Stimulated activated CD8-positive, alpha-beta memory T cell treated with anti-CD3 and anti-CD28 coated beads, Interleukin-15, amount 100 ng/mL, for 4 hours (primary cell): ENCODE measurements at regions not wholly inside any gene's neighbourhood (a gene's known extent, or its start where the extent isn't known, plus 50 kb on each side); places are given as distances from the start of the nearest gene placed in this dataset.

Experiments
- DNase-seq, 2 donors: peaks; one replicate each; pipeline ENCODE4 v3.0.0-alpha.2; 2020; ENCODE audit warnings: low read depth in 2 of 2

DNA sequence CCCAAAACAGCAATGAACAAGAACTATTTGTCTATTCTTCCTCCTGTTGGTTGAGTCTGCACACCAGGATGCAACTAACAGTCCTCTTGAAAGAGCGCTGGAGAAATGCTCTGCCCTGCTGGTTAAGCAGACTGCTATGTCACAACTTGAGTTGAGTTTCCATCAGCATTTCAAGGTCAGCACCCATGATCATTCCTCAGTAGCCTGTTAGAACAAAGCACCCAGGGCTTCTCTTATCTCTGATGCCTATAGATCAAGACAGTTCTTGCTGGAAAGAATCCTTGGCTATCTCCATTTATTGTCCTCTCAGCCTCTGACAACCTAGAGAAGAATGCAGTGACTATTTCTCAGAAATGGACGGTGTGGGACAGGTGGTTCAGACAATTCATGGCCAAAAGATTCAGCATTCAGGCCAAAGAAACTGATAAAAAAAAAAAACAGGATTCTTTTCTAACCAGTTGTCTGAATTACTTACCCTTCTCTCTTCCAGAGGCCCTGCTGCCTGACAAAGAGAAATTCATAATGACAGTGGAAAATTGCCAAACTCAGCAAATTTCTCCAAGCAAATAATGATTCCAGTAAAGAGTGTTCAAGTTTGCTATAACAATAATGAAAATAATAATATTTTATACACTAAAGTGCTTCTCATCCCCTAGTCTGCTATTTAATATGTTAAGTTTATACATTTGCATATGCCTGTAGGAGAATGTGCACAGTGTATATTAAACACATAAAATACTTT is 306.7 kb downstream of the EMP1 start:
- DNase-seq = no peak

DNA sequence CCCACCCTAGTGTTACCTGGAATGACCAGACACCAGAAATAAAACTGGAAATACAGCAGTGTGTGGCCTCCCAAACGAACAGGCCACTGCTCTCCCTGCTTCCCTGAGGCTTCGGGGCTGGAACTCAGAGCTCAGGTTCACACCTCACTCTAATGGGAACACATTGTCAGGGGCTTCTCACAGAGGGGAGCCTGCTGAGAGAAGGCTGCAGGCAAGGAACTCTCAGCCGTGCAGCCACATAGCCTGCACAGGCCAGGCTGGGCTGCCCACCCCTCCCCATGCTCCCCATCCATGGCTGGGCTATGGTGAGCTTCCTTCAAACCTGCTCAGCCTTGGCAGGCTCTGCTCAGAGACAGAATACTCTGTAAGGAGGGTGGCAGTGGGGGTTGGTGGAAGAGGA is 302.5 kb downstream of the EMP1 start:
- no peak for DNase-seq

DNA sequence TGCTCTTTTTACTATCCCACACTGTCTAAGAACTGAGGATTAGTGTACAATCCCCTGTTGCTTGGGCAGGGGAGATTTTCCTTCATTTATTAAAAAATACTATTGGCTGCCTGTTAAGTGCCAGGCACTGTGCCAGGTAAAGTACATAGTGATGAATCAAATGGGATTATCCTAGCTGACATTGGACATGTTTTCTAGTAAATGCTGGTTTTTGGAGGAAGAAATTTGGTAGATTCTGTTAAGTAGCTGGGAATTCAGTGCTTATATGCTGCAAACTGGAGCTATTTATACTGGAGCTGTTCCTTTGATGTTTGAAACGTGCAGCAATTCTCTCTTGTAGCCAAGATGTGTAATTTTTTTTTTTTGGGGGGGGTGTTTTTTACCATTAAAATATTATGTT is 299.6 kb downstream of the EMP1 start:
- no peak for DNase-seq

DNA sequence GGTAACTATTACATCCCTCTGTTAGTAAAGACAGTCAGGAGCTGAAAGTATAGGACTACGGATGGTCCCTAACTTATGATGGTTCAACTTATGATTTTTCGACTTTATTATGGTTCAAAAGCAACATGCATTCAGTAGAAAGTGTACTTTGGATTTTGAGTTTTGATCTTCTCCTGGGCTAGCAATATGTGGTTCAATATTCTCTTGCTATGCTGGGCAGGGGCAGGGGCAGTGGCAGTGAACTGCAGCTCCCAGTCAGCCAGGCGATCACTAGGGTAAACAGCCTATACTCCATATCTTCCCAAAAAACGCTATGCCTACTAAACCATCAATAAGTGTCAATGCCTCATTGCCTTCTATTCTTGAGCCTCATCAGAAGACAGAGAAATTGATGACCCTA is 292.7 kb downstream of the EMP1 start:
- DNase-seq = no peak

DNA sequence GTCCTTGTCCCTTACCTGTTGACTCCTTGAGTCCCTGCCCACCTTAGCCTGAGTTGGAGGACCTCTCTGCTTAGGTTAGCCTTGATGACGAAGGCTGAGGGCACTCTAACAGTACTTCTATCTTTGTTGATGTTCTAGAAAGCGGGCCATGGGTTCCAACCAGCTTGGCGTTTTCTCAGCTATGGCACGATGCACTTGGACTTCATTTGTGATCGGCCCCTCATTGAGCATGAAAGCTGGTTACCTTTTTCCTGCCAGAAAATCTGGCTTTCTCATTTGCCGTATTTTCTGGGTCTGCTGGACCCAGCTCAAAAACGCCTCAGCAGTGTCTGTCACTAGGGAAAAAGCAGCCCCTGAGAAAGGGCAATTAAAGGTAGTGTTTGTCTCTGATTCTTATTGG is 290.8 kb downstream of the EMP1 start:
- DNase-seq = no peak

DNA sequence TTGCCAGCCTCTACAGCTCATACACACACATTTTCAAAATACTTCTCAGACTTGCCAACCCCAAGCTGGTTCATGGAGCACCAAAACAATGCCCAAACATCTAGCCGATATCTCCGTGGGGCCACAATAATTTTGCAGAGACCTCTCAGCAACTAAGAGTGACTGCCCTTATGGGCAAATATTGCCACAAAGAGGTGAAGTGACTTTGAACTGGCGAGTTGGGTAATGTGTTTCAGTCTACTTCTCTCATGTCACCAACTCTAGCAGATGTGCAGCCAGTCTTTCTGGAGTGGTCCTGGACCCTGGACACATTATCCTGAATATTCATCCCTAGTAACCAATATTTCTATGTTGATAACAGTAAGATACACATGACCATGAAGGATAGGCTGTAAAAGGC is 290.3 kb downstream of the EMP1 start:
- DNase-seq = no peak

DNA sequence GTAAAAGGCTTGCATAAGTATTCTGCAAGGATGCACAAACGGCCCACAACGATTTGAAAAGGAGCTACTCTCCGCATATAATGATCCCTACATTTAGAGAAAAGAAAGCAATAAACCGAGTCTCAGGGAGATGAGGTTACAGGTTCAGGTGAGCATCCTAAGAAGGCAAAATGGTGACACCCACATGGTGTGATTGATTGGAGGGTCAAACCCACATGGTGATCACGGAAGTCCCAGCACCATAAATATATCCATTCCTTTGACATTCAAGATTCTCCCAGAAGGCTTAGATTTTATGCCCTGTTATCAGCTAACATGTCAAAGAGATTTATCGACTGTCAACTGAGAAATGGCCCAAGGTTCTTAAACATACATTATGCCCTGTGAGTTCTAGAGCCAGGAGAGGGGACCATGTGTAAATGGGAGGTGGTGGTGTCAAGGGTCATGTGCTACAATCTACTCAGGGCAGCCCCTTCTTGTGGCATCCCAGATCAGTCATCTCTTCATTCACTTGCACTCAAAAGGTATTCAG is 282.2 kb downstream of the EMP1 start:
- no peak for DNase-seq

DNA sequence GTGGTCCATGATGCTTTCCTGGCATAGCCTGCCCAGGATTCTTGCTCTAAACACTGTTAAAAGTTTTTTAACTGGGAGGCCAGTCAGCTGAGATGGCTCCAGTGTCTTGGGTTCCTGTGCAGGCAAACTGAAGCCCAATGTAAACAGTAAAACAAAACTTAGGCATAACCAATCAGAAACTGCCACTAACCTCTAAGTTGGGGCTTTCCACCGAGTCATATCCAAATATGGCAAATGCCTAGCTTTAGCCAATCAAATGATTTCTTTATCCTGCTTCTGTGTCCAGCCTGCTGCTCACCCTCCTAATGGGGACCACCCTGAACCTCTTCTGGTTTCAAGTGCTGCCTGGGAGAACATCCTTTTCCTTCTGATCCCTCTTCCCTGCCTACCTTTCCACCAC is 277.9 kb downstream of the EMP1 start:
- no peak for DNase-seq

DNA sequence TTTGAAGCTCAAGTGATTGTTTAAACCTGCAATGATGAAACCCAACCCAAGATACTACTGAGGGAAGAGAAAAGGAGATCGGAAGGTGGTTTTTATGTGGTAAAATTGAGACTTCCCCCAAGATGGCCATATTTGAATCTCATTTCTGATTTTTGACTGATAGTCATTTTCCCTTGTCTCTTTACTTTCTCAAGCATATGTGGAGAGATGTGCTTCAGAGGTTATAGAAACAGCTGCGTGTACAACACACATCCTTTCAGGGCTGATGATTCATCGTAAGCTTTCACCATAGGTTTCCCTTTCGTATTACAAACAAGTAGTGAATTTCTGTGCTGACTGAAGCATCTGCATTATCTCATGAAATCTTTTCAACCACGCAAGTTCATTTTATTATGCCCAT is 276.2 kb downstream of the EMP1 start:
- DNase-seq = no peak

DNA sequence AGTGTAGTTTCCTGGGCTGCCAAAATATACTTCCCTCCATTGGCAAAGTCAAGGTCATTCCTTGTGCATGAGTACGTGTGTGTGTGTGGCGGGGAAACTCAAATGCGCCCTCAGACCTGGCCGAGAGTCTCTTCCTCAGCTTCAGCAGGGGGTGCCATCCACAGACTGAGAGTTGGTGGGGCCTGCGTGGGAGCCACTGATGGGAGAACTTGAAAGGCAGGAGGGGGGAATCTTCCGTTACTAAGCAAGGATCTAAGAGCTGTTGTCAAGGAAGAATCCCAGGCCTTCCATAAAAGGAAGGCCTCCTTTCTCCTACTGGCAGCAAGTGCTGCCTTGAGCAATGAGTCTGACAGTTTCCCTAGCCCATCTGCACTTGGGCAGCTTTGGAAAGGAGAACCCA is 274.9 kb downstream of the EMP1 start:
- no peak for DNase-seq

DNA sequence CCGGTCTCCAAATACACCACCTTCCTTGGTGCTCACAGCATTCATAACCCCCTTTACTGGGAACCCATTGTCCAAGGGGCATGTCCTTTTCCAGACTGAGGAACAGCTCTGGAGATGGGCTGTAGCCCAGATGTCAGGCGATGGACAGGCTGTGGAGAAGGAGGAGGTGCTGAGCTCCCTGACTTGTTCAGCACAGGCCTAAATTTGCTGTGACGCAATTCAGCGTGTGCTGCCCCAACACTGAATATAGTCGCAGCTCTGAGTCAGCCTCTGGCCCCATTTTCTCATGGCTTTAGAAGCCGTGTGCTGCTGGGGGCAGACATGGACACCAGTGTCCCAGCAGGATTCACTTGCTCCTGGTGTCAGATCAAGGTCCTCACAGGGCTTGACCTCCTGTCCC is 269.1 kb downstream of the EMP1 start:
- no peak for DNase-seq

DNA sequence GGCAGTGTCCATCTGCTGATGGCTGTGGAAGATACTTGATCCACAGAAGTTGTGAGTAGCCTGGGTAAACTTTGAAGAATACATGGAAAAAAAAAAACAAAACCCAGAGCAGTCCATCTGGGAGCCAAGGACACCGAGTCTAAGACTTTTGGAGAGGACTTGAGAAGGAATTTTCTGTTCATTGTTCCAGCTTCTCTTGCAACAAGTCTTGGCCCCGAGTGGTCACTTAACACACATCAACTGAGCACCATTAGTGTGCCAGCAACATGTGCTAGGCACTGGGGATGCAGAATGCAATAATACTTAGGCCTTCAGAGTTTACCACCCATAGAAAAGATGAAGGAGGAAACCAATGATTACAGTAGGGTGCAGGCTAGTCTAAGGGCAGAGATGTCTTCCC is 266.7 kb downstream of the EMP1 start:
- no peak for DNase-seq

DNA sequence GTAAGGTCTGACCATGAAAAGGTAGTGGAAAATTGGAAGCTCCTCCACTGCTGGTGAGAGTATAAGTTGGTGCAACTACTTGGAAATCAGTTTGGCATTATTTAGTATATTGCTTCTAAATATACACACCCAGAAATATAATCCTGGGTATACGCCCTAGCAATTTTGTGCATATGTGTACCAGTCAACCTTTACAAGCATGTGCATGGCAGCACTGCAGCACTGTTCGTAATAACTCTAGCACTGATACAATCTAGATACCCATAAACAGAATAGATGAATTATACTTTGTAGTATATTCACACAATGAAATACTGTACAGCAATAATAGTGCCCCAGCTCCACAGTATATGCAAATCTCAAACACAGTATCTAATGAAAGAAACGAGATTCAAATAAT is 265.9 kb downstream of the EMP1 start:
- no peak for DNase-seq

DNA sequence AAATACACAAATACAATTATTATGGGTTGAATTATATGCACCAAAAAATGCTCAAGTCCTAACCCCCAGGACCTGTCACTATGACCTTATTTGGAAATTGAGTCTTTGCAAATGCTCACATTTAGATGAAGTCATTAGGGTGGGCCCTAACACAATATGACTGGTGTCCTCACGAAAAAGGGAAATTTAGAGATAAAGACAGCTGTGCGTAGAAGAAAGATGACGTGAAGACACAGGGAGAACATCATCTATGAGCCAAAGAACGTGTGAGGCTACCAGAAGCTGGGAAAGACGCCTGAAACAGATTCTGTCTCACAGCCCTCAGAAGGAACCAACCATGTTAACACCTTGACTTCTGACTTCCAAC is 259.2 kb downstream of the EMP1 start:
- DNase-seq = no peak

DNA sequence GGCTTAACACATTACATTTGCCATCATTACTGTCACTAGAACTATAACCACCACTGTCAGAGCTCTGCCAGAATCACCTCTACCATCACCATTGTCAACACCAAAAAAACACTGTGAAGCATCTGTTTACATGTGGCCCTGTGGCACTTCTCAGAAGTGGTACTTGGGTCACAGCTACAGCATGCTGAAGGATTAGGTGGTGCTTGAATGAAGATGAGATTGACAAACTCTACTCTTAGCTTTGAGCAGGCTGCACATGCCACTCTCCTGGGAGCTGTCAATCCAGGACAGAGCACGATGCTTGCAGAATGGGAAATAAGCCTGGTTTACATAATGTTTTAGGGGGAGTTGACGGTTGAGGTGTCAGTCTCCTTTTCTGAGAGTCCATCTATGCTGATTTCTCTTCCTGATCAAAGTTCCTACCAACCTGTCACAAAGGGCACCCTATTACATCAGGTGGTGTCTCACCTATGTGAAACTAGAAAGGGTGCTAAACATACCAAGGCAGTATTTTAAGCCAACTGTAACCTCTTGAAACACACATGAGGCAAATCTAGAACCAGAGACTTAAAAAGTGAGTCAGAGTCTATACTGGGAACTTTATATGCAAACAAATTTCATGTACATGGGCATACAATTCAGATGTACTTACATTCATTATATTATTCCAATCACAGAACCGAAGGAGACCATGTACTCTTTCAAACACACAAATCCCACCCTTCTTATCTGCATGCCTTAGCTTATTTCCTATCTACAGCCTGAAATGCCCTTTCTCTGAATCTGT is 258.7 kb downstream of the EMP1 start:
- no peak for DNase-seq

DNA sequence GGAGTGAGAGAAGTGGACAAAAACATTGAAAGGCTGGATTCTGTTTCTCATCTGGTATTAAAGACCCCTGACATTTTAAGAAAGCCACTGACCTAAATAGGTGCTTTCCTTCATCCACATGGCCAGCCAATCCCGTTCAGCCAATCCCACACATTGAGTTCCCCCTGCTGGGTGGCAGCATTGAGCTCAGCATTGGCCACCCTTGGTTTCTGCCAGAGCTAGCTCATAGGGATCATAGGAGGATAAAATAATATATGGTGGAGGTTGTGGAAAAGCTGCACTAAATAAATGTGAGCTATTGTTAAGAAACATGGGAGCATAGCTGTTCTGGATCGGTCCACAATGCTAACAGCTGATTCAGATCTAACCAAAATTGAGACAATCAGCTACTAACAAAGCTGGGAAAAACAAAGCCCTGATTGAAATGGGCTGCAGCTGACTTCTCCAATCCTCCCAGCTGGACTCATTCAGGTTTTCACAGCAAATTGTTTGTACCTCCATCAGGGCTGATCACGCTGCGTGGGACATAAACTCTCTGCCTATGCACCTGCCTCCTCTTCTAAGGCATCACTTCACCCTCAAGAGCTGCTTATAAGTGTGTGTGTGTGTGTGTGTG is 256.5 kb downstream of the EMP1 start:
- DNase-seq = no peak

DNA sequence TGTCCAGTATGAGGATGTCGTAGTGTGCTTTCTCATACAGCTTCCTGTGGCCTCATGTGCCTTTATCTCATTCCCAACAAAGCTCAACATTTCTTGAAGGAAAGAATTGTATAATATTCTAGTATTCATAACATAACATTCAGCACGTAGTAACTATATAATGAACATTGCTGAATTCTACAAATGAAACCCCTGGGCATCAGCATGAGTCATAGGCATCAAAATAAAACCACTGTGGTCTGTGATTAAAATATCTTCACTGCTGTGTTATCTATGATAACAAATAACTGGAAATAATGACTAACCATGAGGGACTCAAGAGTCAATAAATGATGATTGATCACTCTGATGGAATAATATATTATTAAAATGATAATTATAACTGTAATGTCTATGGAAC is 255.2 kb downstream of the EMP1 start:
- DNase-seq = no peak

DNA sequence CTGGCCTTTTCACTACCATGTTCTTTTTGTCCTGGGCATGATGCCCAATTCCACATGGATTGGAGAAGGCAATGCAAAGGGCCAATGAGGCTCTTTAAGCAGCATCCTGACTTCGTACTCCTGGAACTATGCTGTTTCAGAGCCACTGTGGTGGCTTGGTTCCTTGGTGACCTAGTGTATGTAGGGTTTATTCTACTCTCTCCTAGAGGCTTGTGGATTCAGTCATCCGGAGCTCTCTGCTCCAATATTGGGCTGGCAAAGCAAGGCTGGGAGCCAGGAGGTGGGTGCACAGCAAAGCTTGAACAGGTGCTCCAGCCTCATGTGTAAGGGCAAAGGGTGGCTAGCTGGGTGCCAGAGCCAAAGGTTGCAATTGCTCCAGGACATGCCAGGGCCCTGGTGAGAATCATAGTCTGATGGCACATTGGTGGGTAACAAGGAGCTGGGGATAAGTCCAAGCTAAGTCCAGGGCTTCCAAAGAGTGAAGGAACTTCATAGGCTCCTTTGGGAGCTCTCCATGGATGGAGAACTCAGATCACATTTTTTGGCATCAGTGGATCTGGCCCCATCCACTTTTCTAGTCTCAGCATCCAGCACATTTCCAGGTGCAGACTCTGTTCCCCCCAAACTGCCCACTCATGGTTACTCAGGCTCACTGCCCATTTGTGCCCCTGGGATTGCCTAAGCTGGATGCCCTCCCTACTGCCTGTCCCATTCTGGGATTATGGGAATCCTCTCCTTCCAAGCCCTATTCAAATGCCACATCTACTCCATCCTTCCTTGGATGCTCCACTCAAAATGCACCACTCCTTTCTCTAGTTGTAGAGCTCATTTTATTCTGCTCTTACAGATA is 253.9 kb downstream of the EMP1 start:
- no peak for DNase-seq

DNA sequence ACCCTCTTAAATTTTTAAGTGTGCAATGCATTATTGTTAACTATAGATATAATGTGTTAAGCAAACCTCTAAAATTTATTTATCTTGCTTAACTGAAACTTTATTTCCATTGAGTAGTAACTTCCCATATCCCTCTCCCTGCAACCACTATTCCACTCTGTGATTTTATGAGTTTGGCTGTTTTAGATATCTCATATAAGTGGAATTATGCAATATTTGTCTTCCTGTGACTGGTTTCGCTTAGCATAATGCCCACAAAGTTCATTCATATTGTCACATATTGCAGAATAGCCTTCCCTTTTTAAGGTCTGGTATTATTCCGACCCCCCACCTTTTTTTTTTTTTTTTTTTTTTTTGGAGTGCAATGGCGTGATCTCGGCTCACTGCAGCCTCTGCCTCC is 247.6 kb downstream of the EMP1 start:
- no peak for DNase-seq

DNA sequence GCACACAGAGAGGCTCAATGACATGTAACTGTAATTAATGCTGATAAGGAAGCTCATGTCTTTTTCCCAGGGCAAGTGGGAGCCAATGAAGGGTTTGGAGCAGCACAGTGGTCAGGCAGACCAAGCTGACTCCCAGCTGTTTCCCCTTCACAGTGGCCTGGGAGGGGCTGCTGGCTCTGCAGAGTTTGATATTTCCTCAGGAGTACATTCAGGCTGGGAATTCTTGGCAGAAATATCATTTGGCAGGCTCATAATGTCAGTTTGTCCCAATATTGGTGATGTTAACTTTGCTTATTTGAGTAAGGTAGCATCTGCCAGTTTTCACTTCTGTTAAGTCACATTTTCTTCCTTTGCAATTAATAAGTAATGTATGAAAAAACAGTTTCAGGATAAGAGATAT is 247.0 kb downstream of the EMP1 start:
- no peak for DNase-seq

DNA sequence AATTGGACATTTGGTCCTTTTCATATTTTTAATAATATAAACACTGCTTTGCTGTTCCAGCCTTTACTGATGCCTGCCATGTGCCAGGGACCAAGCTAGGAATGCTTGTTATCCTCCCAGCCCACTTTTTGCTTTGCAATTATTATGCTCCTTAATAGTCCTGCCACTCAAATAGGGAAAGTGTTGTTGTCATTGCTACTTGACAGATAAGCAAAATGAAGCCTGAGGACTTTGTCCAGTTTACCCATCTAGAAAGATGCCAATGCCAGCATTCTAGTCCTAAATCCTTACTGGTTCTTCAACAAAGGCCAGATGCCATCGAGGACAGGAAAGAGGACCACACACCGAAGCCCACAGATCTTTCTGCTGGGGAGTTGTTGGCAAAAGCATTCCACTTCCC is 246.5 kb downstream of the EMP1 start:
- DNase-seq = no peak

DNA sequence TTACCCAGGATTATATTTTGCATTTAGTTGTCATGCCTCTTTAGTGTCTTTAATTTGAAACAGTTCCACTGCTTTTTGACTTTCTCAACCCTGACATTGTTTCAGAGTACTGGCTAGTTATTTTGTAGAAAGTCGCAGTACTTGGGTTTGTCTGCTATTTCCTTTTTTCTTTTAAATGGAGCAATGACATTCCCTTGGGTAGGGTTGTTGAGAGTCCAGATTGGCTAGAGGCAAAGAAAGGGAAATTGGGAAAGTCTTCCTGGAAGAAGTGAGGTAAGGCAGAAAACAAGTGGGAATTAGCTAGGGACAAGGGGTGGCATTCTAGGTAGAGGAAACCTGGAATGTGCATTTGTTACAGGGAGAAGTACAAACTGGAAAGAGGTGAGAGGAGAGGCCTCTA is 245.9 kb downstream of the EMP1 start:
- DNase-seq = no peak
